GM04504 (cell line): ENCODE measurements at regions not wholly inside any gene's neighbourhood (a gene's known extent, or its start where the extent isn't known, plus 50 kb on each side); places are given as distances from the start of the nearest gene placed in this dataset.

ENCODE experiments used
- DNase-seq: peaks from one replicate; pipeline ENCODE4 v3.0.0-alpha.2; 2012; ENCODE audit warnings: low read depth

DNA sequence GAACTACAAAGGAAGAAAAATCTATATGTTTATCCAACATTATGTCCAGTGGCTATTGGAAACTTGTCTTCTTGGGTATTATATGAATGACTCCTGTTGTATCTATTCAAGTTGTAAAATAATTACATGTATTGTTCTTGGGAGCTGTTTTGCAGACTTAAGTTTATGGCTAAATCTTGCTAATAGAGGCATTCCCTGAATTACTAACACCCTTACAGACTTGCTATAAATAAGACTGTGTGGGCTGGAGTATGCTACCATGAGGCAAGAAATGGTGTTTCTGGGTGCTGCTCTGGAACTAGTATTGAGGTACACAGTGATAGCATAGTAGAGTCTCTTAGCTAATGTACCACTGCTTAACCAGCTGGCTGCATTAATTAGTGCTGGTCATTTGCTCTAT, 155.1 kb downstream of the HIPK3 start:
- DNase-seq: no peak

DNA sequence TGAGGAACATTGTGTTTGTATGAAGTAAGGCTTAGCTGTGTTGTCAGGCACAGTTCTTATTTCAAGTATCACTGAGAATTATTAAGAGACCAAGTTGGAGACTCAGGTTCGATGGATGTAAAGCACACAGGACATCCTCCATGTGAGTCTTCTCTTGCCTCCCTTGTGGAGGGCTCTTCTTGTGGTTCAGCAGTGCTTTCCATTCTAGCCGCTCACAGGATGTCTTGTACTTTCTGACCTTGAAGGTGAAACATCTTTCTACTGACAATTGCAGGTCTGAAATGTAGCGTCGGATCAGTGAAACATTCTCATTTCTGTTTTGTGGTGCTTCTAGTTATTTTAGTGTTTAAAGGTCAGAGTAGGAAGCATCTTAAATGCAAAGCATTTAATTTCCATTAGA, 154.6 kb downstream of the HIPK3 start:
- no peak for DNase-seq

DNA sequence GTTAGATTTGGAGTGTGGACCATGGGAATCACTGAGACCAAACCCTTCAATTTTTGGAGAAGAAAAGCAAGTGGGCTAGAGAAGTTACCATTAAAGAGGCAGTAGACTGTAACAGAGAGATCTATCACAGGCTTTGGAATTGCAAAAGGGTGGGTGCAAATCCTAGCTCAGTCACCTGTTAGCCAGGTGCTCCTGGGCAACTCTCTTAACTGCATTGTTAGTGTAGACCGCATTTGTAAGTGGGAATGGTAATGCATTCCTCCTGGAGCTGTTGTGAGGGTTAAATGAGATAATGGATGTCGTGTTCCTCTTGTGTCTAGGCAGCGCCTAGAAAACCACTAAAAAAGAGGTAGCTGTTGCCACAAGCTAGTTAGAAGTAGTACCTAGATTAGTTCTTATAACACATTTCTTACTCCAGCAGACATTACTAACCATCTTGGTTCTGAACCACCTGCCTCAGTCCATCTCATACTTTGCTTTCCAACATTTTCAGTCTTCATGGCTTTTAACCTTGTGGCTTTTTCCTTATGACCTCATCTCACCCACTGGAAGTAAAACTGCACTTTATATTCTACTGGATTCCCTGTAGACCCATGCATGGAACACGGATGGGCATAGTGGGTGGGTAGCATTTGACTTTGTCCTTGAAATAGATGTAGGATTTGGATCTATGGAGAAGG, 153.0 kb downstream of the HIPK3 start:
- DNase-seq: no peak
